BE2C (cell line): ENCODE measurements at regions not wholly inside any gene's neighbourhood (a gene's known extent, or its start where the extent isn't known, plus 50 kb on each side); places are given as distances from the start of the nearest gene placed in this dataset.

ENCODE experiments used
- DNase-seq: peaks from one replicate; pipeline ENCODE4 v3.0.0-alpha.2; 2020
- H3K27me3 ChIP-seq: fragments of 250-450 bp; sonication (Bioruptor Pico); 2 replicates; pipeline ENCODE4 v1.5.1; 2020; ENCODE audit warnings: mild to moderate bottlenecking
- H3K36me3 ChIP-seq: fragments of 250-450 bp; sonication (Bioruptor Pico); 2 replicates; pipeline ENCODE4 v1.5.1; 2020; ENCODE audit warnings: mild to moderate bottlenecking
- H3K4me1 ChIP-seq: fragments of 250-450 bp; sonication (Bioruptor Pico); 2 replicates; pipeline ENCODE4 v1.5.1; 2020
- H3K4me3 ChIP-seq: 2 replicates; pipeline ENCODE4 v1.5.1; 2011; ENCODE audit warnings: low read depth, low read length
- H3K9me3 ChIP-seq: fragments of 250-450 bp; sonication (Bioruptor Pico); 2 replicates; pipeline ENCODE4 v1.5.1; 2020
- CTCF ChIP-seq: IDR thresholded peaks from 2 replicates; pipeline ENCODE4 v1.5.1; 2012; ENCODE audit warnings: mild to moderate bottlenecking, low read depth, low read length

GRCh38 chr6:126897758-126898157 is 220.7 kb upstream of the RSPO3 start:
- no peak for DNase-seq
- no peaks in the 10 kb centered on the region for H3K9me3 ChIP-seq
- no peak for TF ChIP-seq CTCF
- H3K36me3 ChIP-seq, result no peaks in the 10 kb centered on the region
- no peaks in the 10 kb centered on the region for H3K27me3 ChIP-seq
- H3K4me3 ChIP-seq, result no peak overlapping the region
- no peaks in the 10 kb centered on the region for H3K4me1 ChIP-seq

GRCh38 chr6:126904176-126904575 is 214.3 kb upstream of the RSPO3 start:
- H3K27me3 ChIP-seq, result no peaks in the 10 kb centered on the region
- no peaks in the 10 kb centered on the region for H3K36me3 ChIP-seq
- H3K9me3 ChIP-seq, result no peaks in the 10 kb centered on the region
- no peaks in the 10 kb centered on the region for H3K4me1 ChIP-seq
- TF ChIP-seq CTCF, result no peak
- H3K4me3 ChIP-seq, result no peak overlapping the region
- no peak for DNase-seq

GRCh38 chr6:126905917-126906316 is 212.6 kb upstream of the RSPO3 start:
- no peaks in the 10 kb centered on the region for H3K9me3 ChIP-seq
- no peak overlapping the region for H3K4me3 ChIP-seq
- no peak for DNase-seq
- no peaks in the 10 kb centered on the region for H3K27me3 ChIP-seq
- no peaks in the 10 kb centered on the region for H3K36me3 ChIP-seq
- TF ChIP-seq CTCF, result no peak
- H3K4me1 ChIP-seq, result no peaks in the 10 kb centered on the region

- H3K9me3 ChIP-seq, result no peaks in the 10 kb centered on the region
- no peaks in the 10 kb centered on the region for H3K4me1 ChIP-seq
- no peak for TF ChIP-seq CTCF
- H3K4me3 ChIP-seq, result no peak overlapping the region
- H3K27me3 ChIP-seq, result no peaks in the 10 kb centered on the region
- DNase-seq, result no peak
- no peaks in the 10 kb centered on the region for H3K36me3 ChIP-seq
Observed at GRCh38 chr6:126907312-126907711, 211.2 kb upstream of the RSPO3 start.

- no peaks in the 10 kb centered on the region for H3K27me3 ChIP-seq
- no peak for TF ChIP-seq CTCF
- H3K9me3 ChIP-seq, result no peaks in the 10 kb centered on the region
- no peak overlapping the region for H3K4me3 ChIP-seq
- H3K36me3 ChIP-seq, result no peaks in the 10 kb centered on the region
- no peaks in the 10 kb centered on the region for H3K4me1 ChIP-seq
- no peak for DNase-seq
Observed at GRCh38 chr6:126907996-126908395, 210.5 kb upstream of the RSPO3 start.

- H3K4me3 ChIP-seq, result no peak overlapping the region
- no peaks in the 10 kb centered on the region for H3K4me1 ChIP-seq
- H3K9me3 ChIP-seq, result no peaks in the 10 kb centered on the region
- no peaks in the 10 kb centered on the region for H3K27me3 ChIP-seq
- no peaks in the 10 kb centered on the region for H3K36me3 ChIP-seq
- TF ChIP-seq CTCF, result no peak
- DNase-seq, result no peak
Observed at GRCh38 chr6:126909493-126909892, 209.0 kb upstream of the RSPO3 start.
